ENCODE measurements at regions not wholly inside any gene's neighbourhood (a gene's known extent, or its start where the extent isn't known, plus 50 kb on each side); places are given as distances from the start of the nearest gene placed in this dataset.

- Mint-ChIP-seq H3K4me3 (no peak overlapping the region), H3K9me3 (ENCODE audit: low read depth) (peaks cover 4% of the 10 kb centered on the region), H3K4me1 (no peaks in the 10 kb centered on the region), H3K36me3 (ENCODE audit: low read depth) (no peaks in the 10 kb centered on the region), H3K27me3 (peaks cover 10% of the 10 kb centered on the region), H3K27ac (no peak overlapping the region)
- ATAC-seq, result no peak
- no peak for DNase-seq
- ChIA-PET POLR2A (no interaction called here), CTCF (no interaction called here)
- intact Hi-C loops (cut with DNase I, micrococcal nuclease), result no loop called here
Observed at GRCh38 chr18:56235071-56235470, 403.3 kb downstream of the TXNL1 start.

- H3K36me3 Mint-ChIP-seq (ENCODE audit: low read depth), result no peaks in the 10 kb centered on the region
- no peak overlapping the region for H3K27ac Mint-ChIP-seq
- CTCF ChIA-PET, result no interaction called here
- POLR2A ChIA-PET, result no interaction called here
- no peaks in the 10 kb centered on the region for H3K4me1 Mint-ChIP-seq
- no peak for DNase-seq
- H3K9me3 Mint-ChIP-seq (ENCODE audit: low read depth), result peaks cover 4% of the 10 kb centered on the region
- intact Hi-C loops (cut with DNase I, micrococcal nuclease), result no loop called here
- ATAC-seq, result no peak
- H3K27me3 Mint-ChIP-seq, result peaks cover 10% of the 10 kb centered on the region
- H3K4me3 Mint-ChIP-seq, result no peak overlapping the region
Observed at GRCh38 chr18:56233595-56233994, 404.8 kb downstream of the TXNL1 start.

GRCh38 chr18:56226025-56226424, 412.4 kb downstream of the TXNL1 start:
- Mint-ChIP-seq H3K36me3 (ENCODE audit: low read depth) (no peaks in the 10 kb centered on the region), H3K4me3 (no peak overlapping the region), H3K27me3 (no peaks in the 10 kb centered on the region), H3K9me3 (ENCODE audit: low read depth) (peaks cover 5% of the 10 kb centered on the region), H3K4me1 (no peaks in the 10 kb centered on the region), H3K27ac (no peak overlapping the region)
- DNase-seq, result no peak
- ChIA-PET POLR2A (no interaction called here), CTCF (no interaction called here)
- intact Hi-C loops (cut with DNase I, micrococcal nuclease), result no loop called here
- no peak for ATAC-seq

DNA sequence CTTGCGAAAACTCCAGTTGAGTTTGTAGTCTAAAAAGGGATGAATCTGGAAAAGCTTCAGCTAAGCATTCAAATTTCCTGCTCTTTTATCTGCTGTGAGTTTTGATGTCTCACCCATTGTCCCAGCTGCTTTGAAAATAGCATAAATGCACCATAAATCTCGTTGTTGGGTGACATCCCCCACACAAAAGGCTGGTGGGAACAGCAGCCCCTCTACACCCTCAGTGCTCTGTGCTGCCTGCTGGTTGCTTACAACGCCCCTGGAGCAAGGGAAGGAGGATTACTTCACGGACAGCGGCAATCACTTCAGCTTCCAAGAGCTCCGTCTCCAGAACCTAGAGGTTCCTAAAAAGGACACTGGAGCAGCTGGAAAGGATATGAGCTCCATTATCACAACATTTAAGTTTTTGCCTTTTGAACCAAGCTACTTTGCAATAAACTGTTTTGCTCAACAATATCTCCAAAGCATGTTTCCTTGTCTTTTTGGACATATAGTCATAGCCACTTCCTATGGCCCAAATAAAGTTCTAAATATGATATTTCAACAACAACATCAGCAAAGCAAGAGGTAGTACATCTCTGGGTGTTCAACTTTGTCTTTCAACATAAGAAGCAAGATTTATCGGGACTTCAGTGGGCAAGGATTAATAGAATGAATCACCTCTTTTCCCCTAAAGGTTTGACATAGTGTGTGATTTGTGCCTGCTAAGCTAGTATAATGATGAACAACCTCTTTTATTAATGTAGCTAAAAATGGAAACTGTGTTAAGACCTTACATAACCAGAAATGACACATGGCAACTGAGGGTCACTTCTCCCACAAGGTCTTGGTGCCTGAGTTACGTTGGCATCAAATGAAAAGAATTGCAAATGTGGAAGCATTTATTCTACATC, 413.5 kb downstream of the TXNL1 start:
- CTCF ChIA-PET, result no interaction called here
- ATAC-seq, result no peak
- intact Hi-C loops (cut with DNase I, micrococcal nuclease), result no loop called here
- no peak overlapping the region for H3K4me3 Mint-ChIP-seq
- DNase-seq, result no peak
- no peaks in the 10 kb centered on the region for H3K36me3 Mint-ChIP-seq (ENCODE audit: low read depth)
- no peaks in the 10 kb centered on the region for H3K4me1 Mint-ChIP-seq
- H3K9me3 Mint-ChIP-seq (ENCODE audit: low read depth), result peaks cover 5% of the 10 kb centered on the region
- POLR2A ChIA-PET, result no interaction called here
- no peaks in the 10 kb centered on the region for H3K27me3 Mint-ChIP-seq
- no peak overlapping the region for H3K27ac Mint-ChIP-seq

GRCh38 chr18:56221195-56222065, 417.0 kb downstream of the TXNL1 start:
- DNase-seq (no peak), ATAC-seq (no peak)
- intact Hi-C loops (cut with DNase I, micrococcal nuclease), result no loop called here
- Mint-ChIP-seq H3K27me3 (no peaks in the 10 kb centered on the region), H3K9me3 (ENCODE audit: low read depth) (no peaks in the 10 kb centered on the region), H3K36me3 (ENCODE audit: low read depth) (peaks cover 1% of the 10 kb centered on the region), H3K4me1 (no peaks in the 10 kb centered on the region), H3K4me3 (no peak overlapping the region), H3K27ac (no peak overlapping the region)
- CTCF ChIA-PET, result no interaction called here
- POLR2A ChIA-PET, result no interaction called here

DNA sequence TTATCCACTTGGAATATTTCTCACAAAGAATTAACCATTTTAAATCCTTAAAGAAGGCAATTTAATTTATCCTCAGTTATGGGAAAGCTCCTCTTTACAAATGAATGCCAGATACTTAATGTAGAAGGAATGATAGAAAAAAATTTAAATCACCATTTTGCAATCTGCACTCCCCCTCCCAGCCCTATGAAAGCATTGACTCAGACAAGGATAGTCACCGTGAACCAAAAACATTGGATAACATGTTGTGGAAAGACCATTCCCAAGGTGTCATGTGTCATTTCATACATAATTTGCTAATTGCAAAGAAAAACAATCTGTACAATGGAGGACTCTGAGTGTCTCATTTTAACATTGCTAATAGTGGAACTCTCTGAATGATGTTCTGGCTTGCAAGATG, 421.0 kb downstream of the TXNL1 start:
- H3K4me1 Mint-ChIP-seq, result no peaks in the 10 kb centered on the region
- intact Hi-C loops (cut with DNase I, micrococcal nuclease), result no loop called here
- H3K9me3 Mint-ChIP-seq (ENCODE audit: low read depth), result no peaks in the 10 kb centered on the region
- H3K36me3 Mint-ChIP-seq (ENCODE audit: low read depth), result peaks cover 1% of the 10 kb centered on the region
- DNase-seq (no peak), ATAC-seq (no peak)
- ChIA-PET CTCF (no interaction called here), POLR2A (no interaction called here)
- no peak overlapping the region for H3K27ac Mint-ChIP-seq
- H3K27me3 Mint-ChIP-seq, result no peaks in the 10 kb centered on the region
- no peak overlapping the region for H3K4me3 Mint-ChIP-seq

GRCh38 chr18:56214706-56215105, 423.7 kb downstream of the TXNL1 start:
- Mint-ChIP-seq H3K9me3 (ENCODE audit: low read depth) (no peaks in the 10 kb centered on the region), H3K36me3 (ENCODE audit: low read depth) (peaks cover 1% of the 10 kb centered on the region), H3K27me3 (no peaks in the 10 kb centered on the region), H3K4me1 (no peaks in the 10 kb centered on the region), H3K4me3 (no peak overlapping the region), H3K27ac (no peak overlapping the region)
- intact Hi-C loops (cut with DNase I, micrococcal nuclease), result no loop called here
- ChIA-PET POLR2A (no interaction called here), CTCF (no interaction called here)
- no peak for ATAC-seq
- no peak for DNase-seq

- Mint-ChIP-seq H3K9me3 (ENCODE audit: low read depth) (peaks cover 3% of the 10 kb centered on the region), H3K27me3 (no peaks in the 10 kb centered on the region), H3K4me1 (no peaks in the 10 kb centered on the region), H3K36me3 (ENCODE audit: low read depth) (no peaks in the 10 kb centered on the region), H3K4me3 (no peak overlapping the region), H3K27ac (no peak overlapping the region)
- ATAC-seq (no peak), DNase-seq (no peak)
- intact Hi-C loops (cut with DNase I, micrococcal nuclease), result no loop called here
- ChIA-PET CTCF (no interaction called here), POLR2A (no interaction called here)
Observed at GRCh38 chr18:56210520-56210919, 427.9 kb downstream of the TXNL1 start.

GRCh38 chr18:56207989-56208388, 430.4 kb downstream of the TXNL1 start:
- H3K4me1 Mint-ChIP-seq, result no peaks in the 10 kb centered on the region
- intact Hi-C loops (cut with DNase I, micrococcal nuclease), result no loop called here
- ChIA-PET POLR2A (no interaction called here), CTCF (no interaction called here)
- peaks cover 4% of the 10 kb centered on the region for H3K27me3 Mint-ChIP-seq
- DNase-seq (no peak), ATAC-seq (no peak)
- no peak overlapping the region for H3K27ac Mint-ChIP-seq
- no peak overlapping the region for H3K4me3 Mint-ChIP-seq
- peaks cover 9% of the 10 kb centered on the region for H3K9me3 Mint-ChIP-seq (ENCODE audit: low read depth)
- no peaks in the 10 kb centered on the region for H3K36me3 Mint-ChIP-seq (ENCODE audit: low read depth)

DNA sequence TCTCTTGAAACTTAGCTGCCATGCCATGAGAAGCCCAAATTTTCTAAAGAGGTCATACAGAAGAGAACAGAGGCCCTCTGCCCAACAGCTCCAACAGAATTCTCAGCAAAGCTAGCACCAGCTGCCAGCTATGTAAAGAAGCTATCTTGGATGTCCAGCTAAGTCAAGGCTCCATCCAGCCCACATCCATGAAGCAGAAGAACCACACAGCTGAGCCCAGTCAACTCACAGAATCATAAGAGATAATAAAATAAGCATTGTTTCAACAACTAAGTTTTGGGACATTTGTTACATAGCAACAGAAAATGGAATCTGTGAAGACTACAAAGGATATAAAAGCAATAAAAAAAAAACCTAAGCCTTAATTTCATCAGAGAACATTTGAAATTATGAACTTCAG, 434.3 kb downstream of the TXNL1 start:
- Mint-ChIP-seq H3K36me3 (ENCODE audit: low read depth) (no peaks in the 10 kb centered on the region), H3K9me3 (ENCODE audit: low read depth) (peaks cover 9% of the 10 kb centered on the region), H3K4me3 (no peak overlapping the region), H3K27me3 (peaks cover 4% of the 10 kb centered on the region), H3K4me1 (no peaks in the 10 kb centered on the region), H3K27ac (no peak overlapping the region)
- DNase-seq (no peak), ATAC-seq (no peak)
- intact Hi-C loops (cut with DNase I, micrococcal nuclease), result no loop called here
- ChIA-PET POLR2A (no interaction called here), CTCF (interaction anchor here (0.6 kb wide), 1 partner anchor 1516 kb away, joined by 3 read pairs; no protein-coding TSS in a partner anchor)

- Mint-ChIP-seq H3K36me3 (ENCODE audit: low read depth) (no peaks in the 10 kb centered on the region), H3K27me3 (peaks cover 4% of the 10 kb centered on the region), H3K9me3 (ENCODE audit: low read depth) (peaks cover 7% of the 10 kb centered on the region), H3K27ac (no peak overlapping the region), H3K4me1 (no peaks in the 10 kb centered on the region), H3K4me3 (no peak overlapping the region)
- POLR2A ChIA-PET, result no interaction called here
- intact Hi-C loops (cut with DNase I, micrococcal nuclease), result no loop called here
- no peak for ATAC-seq
- no peak for DNase-seq
- CTCF ChIA-PET, result no interaction called here
Observed at GRCh38 chr18:56202678-56203077, 435.7 kb downstream of the TXNL1 start.

DNA sequence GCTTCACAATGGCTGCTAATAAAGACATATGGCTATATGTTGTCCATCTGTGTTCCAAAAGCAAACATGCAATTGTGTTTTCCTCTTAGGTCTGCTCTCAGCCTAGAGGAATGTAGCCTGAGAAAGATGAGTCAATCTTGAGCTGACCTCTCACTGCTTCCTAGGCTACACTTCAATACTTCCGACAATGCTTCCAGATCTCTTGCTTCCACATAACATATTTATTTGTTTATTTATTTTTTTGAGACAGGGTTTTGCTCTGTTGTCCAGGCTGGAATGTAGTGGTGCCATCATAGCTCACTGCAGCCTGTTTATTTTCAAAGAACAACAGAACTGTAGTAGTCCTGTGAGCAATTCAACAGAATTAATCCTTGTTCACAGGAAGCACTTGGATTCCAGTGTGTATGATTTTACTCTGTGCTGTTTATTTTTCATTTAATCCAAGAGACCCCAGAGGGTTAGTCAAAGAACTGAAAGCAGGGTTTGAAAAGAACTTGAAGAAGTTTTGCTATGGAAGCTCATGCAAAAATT, 437.9 kb downstream of the TXNL1 start:
- ChIA-PET POLR2A (no interaction called here), CTCF (no interaction called here)
- peaks cover 6% of the 10 kb centered on the region for H3K9me3 Mint-ChIP-seq (ENCODE audit: low read depth)
- no peaks in the 10 kb centered on the region for H3K4me1 Mint-ChIP-seq
- DNase-seq, result no peak
- peaks cover 4% of the 10 kb centered on the region for H3K27me3 Mint-ChIP-seq
- H3K27ac Mint-ChIP-seq, result no peak overlapping the region
- no peak overlapping the region for H3K4me3 Mint-ChIP-seq
- no peaks in the 10 kb centered on the region for H3K36me3 Mint-ChIP-seq (ENCODE audit: low read depth)
- intact Hi-C loops (cut with DNase I, micrococcal nuclease), result no loop called here
- no peak for ATAC-seq

Measured in activated CD4-positive, alpha-beta T cell treated with anti-CD3 and anti-CD28 coated beads for 36 hours (primary cell).